ENCODE measurements at regions not wholly inside any gene's neighbourhood (a gene's known extent, or its start where the extent isn't known, plus 50 kb on each side); places are given as distances from the start of the nearest gene placed in this dataset.

DNA sequence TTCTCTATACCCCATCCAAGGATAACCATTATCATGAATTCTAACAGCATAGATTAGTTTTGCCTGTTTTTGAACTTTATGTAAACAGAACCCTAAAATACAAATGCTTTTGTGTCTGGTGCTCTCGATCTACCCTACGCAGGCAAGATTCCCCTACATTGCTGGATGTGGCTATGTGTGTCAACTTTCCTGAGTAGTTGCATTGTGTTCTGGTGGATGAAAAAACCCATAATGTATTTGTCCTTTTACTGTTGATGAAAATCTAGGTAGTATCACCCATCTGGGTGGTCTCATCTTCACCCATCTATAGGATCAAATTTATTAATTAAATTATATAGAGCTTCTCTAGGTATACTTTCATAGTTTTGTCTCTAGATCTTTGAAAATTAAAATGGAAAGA, 211.7 kb downstream of the ANKRD60 start:
- Histone ChIP-seq H3K27ac (replicated peaks) (no peak overlapping the region), H3K4me3 (replicated peaks; ENCODE audit: insufficient read depth, low read length) (no peak overlapping the region), H3K27me3 (ENCODE audit: insufficient read depth, poor library complexity, severe bottlenecking) (peaks cover 2% of the 10 kb centered on the region)
- DNase-seq (ENCODE audit: low read depth in 1 of 2, low spot score in 1 of 2) = no peak
- TF ChIP-seq, protein P1, sequence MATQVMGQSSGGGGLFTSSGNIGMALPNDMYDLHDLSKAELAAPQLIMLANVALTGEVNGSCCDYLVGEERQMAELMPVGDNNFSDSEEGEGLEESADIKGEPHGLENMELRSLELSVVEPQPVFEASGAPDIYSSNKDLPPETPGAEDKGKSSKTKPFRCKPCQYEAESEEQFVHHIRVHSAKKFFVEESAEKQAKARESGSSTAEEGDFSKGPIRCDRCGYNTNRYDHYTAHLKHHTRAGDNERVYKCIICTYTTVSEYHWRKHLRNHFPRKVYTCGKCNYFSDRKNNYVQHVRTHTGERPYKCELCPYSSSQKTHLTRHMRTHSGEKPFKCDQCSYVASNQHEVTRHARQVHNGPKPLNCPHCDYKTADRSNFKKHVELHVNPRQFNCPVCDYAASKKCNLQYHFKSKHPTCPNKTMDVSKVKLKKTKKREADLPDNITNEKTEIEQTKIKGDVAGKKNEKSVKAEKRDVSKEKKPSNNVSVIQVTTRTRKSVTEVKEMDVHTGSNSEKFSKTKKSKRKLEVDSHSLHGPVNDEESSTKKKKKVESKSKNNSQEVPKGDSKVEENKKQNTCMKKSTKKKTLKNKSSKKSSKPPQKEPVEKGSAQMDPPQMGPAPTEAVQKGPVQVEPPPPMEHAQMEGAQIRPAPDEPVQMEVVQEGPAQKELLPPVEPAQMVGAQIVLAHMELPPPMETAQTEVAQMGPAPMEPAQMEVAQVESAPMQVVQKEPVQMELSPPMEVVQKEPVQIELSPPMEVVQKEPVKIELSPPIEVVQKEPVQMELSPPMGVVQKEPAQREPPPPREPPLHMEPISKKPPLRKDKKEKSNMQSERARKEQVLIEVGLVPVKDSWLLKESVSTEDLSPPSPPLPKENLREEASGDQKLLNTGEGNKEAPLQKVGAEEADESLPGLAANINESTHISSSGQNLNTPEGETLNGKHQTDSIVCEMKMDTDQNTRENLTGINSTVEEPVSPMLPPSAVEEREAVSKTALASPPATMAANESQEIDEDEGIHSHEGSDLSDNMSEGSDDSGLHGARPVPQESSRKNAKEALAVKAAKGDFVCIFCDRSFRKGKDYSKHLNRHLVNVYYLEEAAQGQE (IDR thresholded peaks at IDR 0.05; ENCODE audit: insufficient replicate concordance, low read depth) = no peak
- TF ChIP-seq SPI1 (IDR thresholded peaks at IDR 0.05; ENCODE audit: borderline replicate concordance, low read depth) = no peak

DNA sequence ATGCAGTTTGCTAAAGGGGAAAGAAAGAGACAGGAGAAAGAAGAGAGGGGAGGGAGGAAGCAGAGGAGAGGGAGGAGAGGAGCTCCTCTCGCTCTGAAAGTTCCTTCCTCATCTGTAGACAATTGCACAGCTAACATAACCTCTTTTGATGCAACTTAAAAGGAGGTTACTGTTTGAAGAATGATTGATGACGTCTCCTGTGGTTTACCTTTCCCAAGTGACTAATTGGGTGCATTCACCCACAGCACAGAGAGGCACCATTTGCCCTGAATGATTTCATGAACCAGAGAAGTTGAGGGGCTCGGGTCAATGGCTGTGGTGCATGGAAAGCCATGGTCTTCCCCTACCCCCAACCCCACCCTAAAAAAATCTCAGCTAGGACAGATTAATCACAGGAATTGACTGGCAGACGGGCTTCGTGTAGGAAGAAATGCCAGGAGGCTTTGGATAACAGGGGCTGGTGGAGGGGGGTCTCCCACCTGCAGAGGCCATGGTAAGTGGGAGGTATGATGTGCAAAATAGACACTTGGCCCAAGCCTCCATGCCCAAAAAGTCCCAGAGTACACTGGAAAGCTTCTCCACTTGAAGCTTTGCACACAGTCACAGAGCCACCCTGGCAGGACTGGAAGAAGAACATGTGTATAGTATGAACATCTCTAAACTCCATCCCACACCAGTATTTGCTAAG, 213.7 kb downstream of the ANKRD60 start:
- TF ChIP-seq POLR2AphosphoS5 (IDR thresholded peaks at IDR 0.05; ENCODE audit: low read depth) = no peak
- TF ChIP-seq GABPA (IDR thresholded peaks at IDR 0.05; ENCODE audit: low read depth) = no peak
- no peak overlapping the region for H3K27ac ChIP-seq (replicated peaks)
- H3K27me3 ChIP-seq (ENCODE audit: insufficient read depth, poor library complexity, severe bottlenecking) = peaks cover 2% of the 10 kb centered on the region
- H3K4me3 ChIP-seq (replicated peaks; ENCODE audit: insufficient read depth, low read length) = no peak overlapping the region
- DNase-seq (ENCODE audit: low read depth in 1 of 2, low spot score in 1 of 2) = no peak

DNA sequence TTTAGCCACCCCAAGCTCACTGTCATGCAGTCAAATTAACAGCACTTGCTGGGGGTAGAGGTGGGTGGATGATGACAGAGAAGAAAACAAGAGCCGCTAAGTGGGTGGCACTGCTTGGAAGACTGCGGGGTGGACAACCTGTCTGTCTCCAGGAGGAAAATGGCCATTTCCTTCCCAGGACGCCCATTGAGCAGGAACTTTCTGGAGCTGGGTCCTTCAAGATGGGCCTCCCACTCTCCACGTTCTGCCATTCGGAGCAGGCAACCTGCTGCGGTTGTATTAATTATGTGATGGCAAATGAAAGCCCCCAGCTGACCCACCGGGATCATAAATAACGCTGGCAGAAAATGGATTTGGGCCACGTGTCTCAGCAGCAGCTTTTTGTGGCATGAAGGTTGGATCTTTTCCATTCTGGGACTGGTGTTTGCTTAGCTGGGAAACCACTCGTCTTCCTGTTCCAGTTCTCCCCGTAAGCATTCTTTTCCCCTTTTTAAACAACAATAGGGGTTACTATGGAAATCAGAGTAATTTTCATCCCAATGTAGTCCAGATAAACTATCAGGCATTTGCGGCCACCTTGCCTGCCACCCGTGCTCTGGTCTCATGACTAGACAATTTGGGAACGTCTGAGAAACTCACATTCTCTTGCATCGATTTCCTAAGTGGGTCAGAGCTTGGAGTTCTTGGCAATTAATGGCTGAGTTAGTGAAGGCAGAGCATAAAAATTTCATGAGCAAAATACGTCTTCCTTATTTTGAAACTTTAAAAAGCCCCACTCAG, 215.5 kb downstream of the ANKRD60 start:
- TF ChIP-seq, protein P2, sequence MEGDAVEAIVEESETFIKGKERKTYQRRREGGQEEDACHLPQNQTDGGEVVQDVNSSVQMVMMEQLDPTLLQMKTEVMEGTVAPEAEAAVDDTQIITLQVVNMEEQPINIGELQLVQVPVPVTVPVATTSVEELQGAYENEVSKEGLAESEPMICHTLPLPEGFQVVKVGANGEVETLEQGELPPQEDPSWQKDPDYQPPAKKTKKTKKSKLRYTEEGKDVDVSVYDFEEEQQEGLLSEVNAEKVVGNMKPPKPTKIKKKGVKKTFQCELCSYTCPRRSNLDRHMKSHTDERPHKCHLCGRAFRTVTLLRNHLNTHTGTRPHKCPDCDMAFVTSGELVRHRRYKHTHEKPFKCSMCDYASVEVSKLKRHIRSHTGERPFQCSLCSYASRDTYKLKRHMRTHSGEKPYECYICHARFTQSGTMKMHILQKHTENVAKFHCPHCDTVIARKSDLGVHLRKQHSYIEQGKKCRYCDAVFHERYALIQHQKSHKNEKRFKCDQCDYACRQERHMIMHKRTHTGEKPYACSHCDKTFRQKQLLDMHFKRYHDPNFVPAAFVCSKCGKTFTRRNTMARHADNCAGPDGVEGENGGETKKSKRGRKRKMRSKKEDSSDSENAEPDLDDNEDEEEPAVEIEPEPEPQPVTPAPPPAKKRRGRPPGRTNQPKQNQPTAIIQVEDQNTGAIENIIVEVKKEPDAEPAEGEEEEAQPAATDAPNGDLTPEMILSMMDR (IDR thresholded peaks at IDR 0.05; ENCODE audit: insufficient read depth, low read length) = no peak
- no peak for TF ChIP-seq SPI1 (IDR thresholded peaks at IDR 0.05; ENCODE audit: borderline replicate concordance, low read depth)
- TF ChIP-seq GABPA (IDR thresholded peaks at IDR 0.05; ENCODE audit: low read depth) = no peak
- TF ChIP-seq, protein P1 (IDR thresholded peaks at IDR 0.05; ENCODE audit: insufficient replicate concordance, low read depth) = no peak
- no peak for TF ChIP-seq POLR2AphosphoS5 (IDR thresholded peaks at IDR 0.05; ENCODE audit: low read depth)
- Histone ChIP-seq H3K4me3 (replicated peaks; ENCODE audit: insufficient read depth, low read length) (no peak overlapping the region), H3K27ac (replicated peaks) (no peak overlapping the region), H3K27me3 (ENCODE audit: insufficient read depth, poor library complexity, severe bottlenecking) (peaks cover 2% of the 10 kb centered on the region)
- DNase-seq (ENCODE audit: low read depth in 1 of 2, low spot score in 1 of 2) = no peak

DNA sequence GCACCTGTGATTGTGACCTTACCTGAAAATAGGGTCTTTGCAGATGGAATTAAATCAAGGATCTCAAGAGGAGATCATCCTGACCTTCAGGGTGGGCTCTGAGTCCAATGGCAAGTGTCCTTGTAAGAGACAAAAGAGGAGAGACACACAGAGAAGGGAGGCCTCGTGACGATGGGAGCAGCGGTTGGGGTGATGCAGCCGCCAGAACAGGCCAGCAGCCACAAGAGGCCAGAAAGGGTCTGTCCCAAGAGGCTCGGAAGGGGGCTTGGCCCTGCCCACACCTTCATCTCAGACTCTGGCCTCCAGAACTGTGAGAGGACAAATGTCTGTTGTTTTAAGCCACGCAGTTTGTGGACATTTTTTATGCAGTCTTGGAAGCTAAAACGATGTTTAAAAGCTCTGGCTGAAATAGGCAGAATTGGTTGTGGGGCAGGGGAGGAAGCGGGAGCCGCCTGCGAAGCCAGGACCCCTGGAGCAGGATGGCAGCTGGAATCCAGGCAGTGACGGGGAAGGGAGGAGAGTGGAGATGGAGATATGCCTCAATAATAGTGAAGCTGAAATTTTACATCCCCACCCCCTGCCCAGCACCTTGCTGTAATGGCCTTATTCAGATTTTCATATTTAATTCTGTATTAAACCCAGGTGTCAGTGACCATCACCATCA, 216.4 kb downstream of the ANKRD60 start:
- TF ChIP-seq, protein P2 (IDR thresholded peaks at IDR 0.05; ENCODE audit: insufficient read depth, low read length) = no peak
- TF ChIP-seq GABPA (IDR thresholded peaks at IDR 0.05; ENCODE audit: low read depth) (no peak), POLR2AphosphoS5 (IDR thresholded peaks at IDR 0.05; ENCODE audit: low read depth) (no peak), SPI1 (IDR thresholded peaks at IDR 0.05; ENCODE audit: borderline replicate concordance, low read depth) (no peak)
- TF ChIP-seq, protein P1 (IDR thresholded peaks at IDR 0.05; ENCODE audit: insufficient replicate concordance, low read depth) = no peak
- Histone ChIP-seq H3K4me3 (replicated peaks; ENCODE audit: insufficient read depth, low read length) (no peak overlapping the region), H3K27ac (replicated peaks) (no peak overlapping the region), H3K27me3 (ENCODE audit: insufficient read depth, poor library complexity, severe bottlenecking) (peaks cover 2% of the 10 kb centered on the region)
- DNase-seq (ENCODE audit: low read depth in 1 of 2, low spot score in 1 of 2) = no peak
